SU-DHL-6 (cell line): ENCODE measurements at regions not wholly inside any gene's neighbourhood (a gene's known extent, or its start where the extent isn't known, plus 50 kb on each side); places are given as distances from the start of the nearest gene placed in this dataset.
"Not testable (repeated sequence)": the region's sequence is repeated elsewhere in the genome, so short reads cannot be mapped to it uniquely, and the experiment has no call there.

Experiments used
- EZH2phosphoT487 ChIP-seq: fragments of 200-600 bp; sonication (generic), shearing (Covaris generic); conservative IDR thresholded peaks from 2 replicates; pipeline ENCODE4 v1.6.1; 2018; ENCODE audit warnings: mild to moderate bottlenecking, antibody characterized with exemption, low read length, moderate library complexity, mixed read lengths
- TF ChIP-seq, protein P1 (sequence below): fragments of 200-600 bp; sonication (generic); IDR thresholded peaks from one replicate; pipeline ENCODE4 v1.5.1; 2017; ENCODE audit warnings: antibody characterized with exemption, mild to moderate bottlenecking, low read length, moderate library complexity; ENCODE audit not compliant: insufficient read depth, poor library complexity, severe bottlenecking

DNA sequence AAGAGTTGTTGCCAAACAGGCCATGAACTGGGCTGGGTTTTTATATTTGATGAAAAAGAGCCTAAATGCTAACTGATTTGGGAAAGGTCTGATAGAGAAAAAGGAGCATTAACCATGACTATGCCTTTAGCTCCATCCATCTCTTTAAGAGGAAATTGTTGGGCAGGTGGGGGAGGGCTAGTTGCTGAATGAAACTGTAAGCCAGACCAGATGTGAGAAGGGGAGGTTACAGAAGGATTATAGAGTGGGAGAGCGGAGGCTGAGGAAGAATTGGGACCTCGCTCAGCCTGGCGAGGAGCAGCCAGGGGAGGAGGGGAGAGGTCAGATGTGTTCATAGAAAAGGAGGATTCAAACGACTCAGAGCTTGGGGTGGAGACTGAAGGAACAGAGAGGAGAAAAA is 74.9 kb upstream of the OTUD4 start:
- TF ChIP-seq, protein P1, sequence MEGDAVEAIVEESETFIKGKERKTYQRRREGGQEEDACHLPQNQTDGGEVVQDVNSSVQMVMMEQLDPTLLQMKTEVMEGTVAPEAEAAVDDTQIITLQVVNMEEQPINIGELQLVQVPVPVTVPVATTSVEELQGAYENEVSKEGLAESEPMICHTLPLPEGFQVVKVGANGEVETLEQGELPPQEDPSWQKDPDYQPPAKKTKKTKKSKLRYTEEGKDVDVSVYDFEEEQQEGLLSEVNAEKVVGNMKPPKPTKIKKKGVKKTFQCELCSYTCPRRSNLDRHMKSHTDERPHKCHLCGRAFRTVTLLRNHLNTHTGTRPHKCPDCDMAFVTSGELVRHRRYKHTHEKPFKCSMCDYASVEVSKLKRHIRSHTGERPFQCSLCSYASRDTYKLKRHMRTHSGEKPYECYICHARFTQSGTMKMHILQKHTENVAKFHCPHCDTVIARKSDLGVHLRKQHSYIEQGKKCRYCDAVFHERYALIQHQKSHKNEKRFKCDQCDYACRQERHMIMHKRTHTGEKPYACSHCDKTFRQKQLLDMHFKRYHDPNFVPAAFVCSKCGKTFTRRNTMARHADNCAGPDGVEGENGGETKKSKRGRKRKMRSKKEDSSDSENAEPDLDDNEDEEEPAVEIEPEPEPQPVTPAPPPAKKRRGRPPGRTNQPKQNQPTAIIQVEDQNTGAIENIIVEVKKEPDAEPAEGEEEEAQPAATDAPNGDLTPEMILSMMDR, result not testable (repeated sequence)
- TF ChIP-seq EZH2phosphoT487, result not testable (repeated sequence)
